H9 (cell line): ENCODE measurements at regions not wholly inside any gene's neighbourhood (a gene's known extent, or its start where the extent isn't known, plus 50 kb on each side); places are given as distances from the start of the nearest gene placed in this dataset.

Experiments
- DNase-seq: peaks from one replicate; pipeline ENCODE4 v3.0.0-alpha.2; 2017
- H2AFZ ChIP-seq: one replicate; pipeline ENCODE4 v1.6.1; 2013; ENCODE audit warnings: mild to moderate bottlenecking, low read length, control low read depth, moderate library complexity
- H2AK5ac ChIP-seq: 2 replicates; pipeline ENCODE4 v1.6.1; 2013; ENCODE audit warnings: low read length, control low read depth, mixed read lengths; ENCODE audit not compliant: insufficient read length
- H2BK120ac ChIP-seq: one replicate; pipeline ENCODE4 v1.6.1; 2013; ENCODE audit warnings: low read depth, mild to moderate bottlenecking, low read length, control low read depth, inconsistent platforms; ENCODE audit not compliant: poor library complexity, severe bottlenecking
- H2BK12ac ChIP-seq: 2 replicates; pipeline ENCODE4 v1.6.1; 2013; ENCODE audit warnings: low read length, control low read depth, mixed read lengths, low read depth; ENCODE audit not compliant: insufficient read length
- H2BK15ac ChIP-seq: 2 replicates; pipeline ENCODE4 v1.6.1; 2013; ENCODE audit warnings: low read depth, low read length, control low read depth
- H2BK20ac ChIP-seq: one replicate; pipeline ENCODE4 v1.6.1; 2013; ENCODE audit warnings: low read depth, mild to moderate bottlenecking, low read length, control low read depth, inconsistent platforms; ENCODE audit not compliant: poor library complexity, severe bottlenecking
- H2BK5ac ChIP-seq: 2 replicates; pipeline ENCODE4 v1.6.1; 2013; ENCODE audit warnings: low read length, control low read depth, mixed read lengths; ENCODE audit not compliant: insufficient read length
- H3K14ac ChIP-seq: 2 replicates; pipeline ENCODE4 v1.6.1; 2013; ENCODE audit warnings: low read length, control low read depth; ENCODE audit not compliant: insufficient read depth
- H3K18ac ChIP-seq: 2 replicates; pipeline ENCODE4 v1.6.1; 2013; ENCODE audit warnings: low read depth, mild to moderate bottlenecking, mixed read lengths, low read length, control low read depth; ENCODE audit not compliant: insufficient read length
- H3K23ac ChIP-seq: 2 replicates; pipeline ENCODE4 v1.6.1; 2013; ENCODE audit warnings: low read length, control low read depth, mixed read lengths, low read depth; ENCODE audit not compliant: insufficient read length
- H3K23me2 ChIP-seq: 2 replicates; pipeline ENCODE4 v1.6.1; 2013; ENCODE audit warnings: low read depth, mild to moderate bottlenecking, mixed read lengths, low read length, control low read depth; ENCODE audit not compliant: insufficient read length, poor library complexity, severe bottlenecking
- H3K27ac ChIP-seq: 2 replicates; pipeline ENCODE4 v1.5.1; 2013; ENCODE audit warnings: low read length, control low read depth, mixed read lengths, low read depth; ENCODE audit not compliant: insufficient read length
- H3K27me3 ChIP-seq: 2 replicates; pipeline ENCODE4 v1.6.1; 2013; ENCODE audit warnings: low read length, control low read depth, inconsistent platforms; ENCODE audit not compliant: insufficient read depth
- H3K4ac ChIP-seq: 2 replicates; pipeline ENCODE4 v1.6.1; 2013; ENCODE audit warnings: low read depth, mild to moderate bottlenecking, control low read depth, inconsistent platforms, low read length, moderate library complexity
- H3K4me1 ChIP-seq: 2 replicates; pipeline ENCODE4 v1.6.1; 2013; ENCODE audit warnings: low read length, control low read depth, inconsistent platforms; ENCODE audit not compliant: insufficient read depth
- H3K4me2 ChIP-seq: 2 replicates; pipeline ENCODE4 v1.6.1; 2013; ENCODE audit warnings: low read length, control low read depth, mixed read lengths; ENCODE audit not compliant: insufficient read length, insufficient read depth
- H3K56ac ChIP-seq: 2 replicates; pipeline ENCODE4 v1.6.1; 2013; ENCODE audit warnings: low read depth, mild to moderate bottlenecking, mixed read lengths, low read length, control low read depth; ENCODE audit not compliant: insufficient read length
- H3K79me1 ChIP-seq: 2 replicates; pipeline ENCODE4 v1.6.1; 2013; ENCODE audit warnings: low read depth, mild to moderate bottlenecking, moderate library complexity, low read length, control low read depth, inconsistent platforms; ENCODE audit not compliant: insufficient read depth, poor library complexity, severe bottlenecking
- H3K79me2 ChIP-seq: 2 replicates; pipeline ENCODE4 v1.6.1; 2013; ENCODE audit warnings: low read length, control low read depth, inconsistent platforms; ENCODE audit not compliant: insufficient read depth
- H3K9ac ChIP-seq: 2 replicates; pipeline ENCODE4 v1.6.1; 2013; ENCODE audit warnings: low read length, control low read depth, mixed read lengths; ENCODE audit not compliant: insufficient read length; ENCODE audit errors: extremely low read depth
- H3K9me3 ChIP-seq: one replicate; pipeline ENCODE4 v1.6.1; 2013; ENCODE audit warnings: low read depth, low read length, inconsistent platforms; ENCODE audit not compliant: control insufficient read depth
- H3T11ph ChIP-seq: one replicate; pipeline ENCODE4 v1.6.1; 2013; ENCODE audit warnings: mild to moderate bottlenecking, low read length, control low read depth, inconsistent platforms
- H4K20me1 ChIP-seq: one replicate; pipeline ENCODE4 v1.6.1; 2013; ENCODE audit not compliant: control insufficient read depth, insufficient read length, insufficient read depth
- H4K5ac ChIP-seq: 2 replicates; pipeline ENCODE4 v1.6.1; 2013; ENCODE audit warnings: low read depth, mild to moderate bottlenecking, mixed read lengths, low read length, control low read depth; ENCODE audit not compliant: insufficient read length
- H4K8ac ChIP-seq: replicated peaks from 2 replicates; pipeline ENCODE4 v1.6.1; 2013; ENCODE audit warnings: low read length, control low read depth, mixed read lengths, low read depth; ENCODE audit not compliant: insufficient read length
- H4K91ac ChIP-seq: 2 replicates; pipeline ENCODE4 v1.6.1; 2013; ENCODE audit warnings: low read depth, mild to moderate bottlenecking, moderate library complexity, mixed read lengths, low read length, control low read depth; ENCODE audit not compliant: insufficient read length
- H3K27ac Mint-ChIP-seq, 3 experiments: 2 replicates in 2 of 3; 3 replicates in 1 of 3; pipeline ENCODE4 v1.8.0; 2020 to 2021; ENCODE audit warnings: mixed read lengths in 3 of 3, mild to moderate bottlenecking in 1 of 3, moderate library complexity in 1 of 3
- H3K27me3 Mint-ChIP-seq: 2 replicates; pipeline ENCODE4 v1.8.0; 2021; ENCODE audit warnings: low read depth, mild to moderate bottlenecking, moderate library complexity, mixed read lengths
- H3K36me3 Mint-ChIP-seq, 3 experiments: 2 replicates in 2 of 3; 3 replicates in 1 of 3; pipeline ENCODE4 v1.8.0; 2020 to 2021; ENCODE audit warnings: low read depth in 3 of 3, mixed read lengths in 3 of 3; ENCODE audit not compliant: insufficient read depth in 1 of 3
- H3K4me1 Mint-ChIP-seq, 2 experiments: 2 replicates each; pipeline ENCODE4 v1.8.0; 2020; ENCODE audit warnings: mixed read lengths in 2 of 2
- H3K4me3 Mint-ChIP-seq, 2 experiments: 2 replicates in 1 of 2; 3 replicates in 1 of 2; pipeline ENCODE4 v1.8.0; 2020 to 2021; ENCODE audit warnings: mild to moderate bottlenecking in 2 of 2, mixed read lengths in 2 of 2, moderate library complexity in 1 of 2
- H3K9me3 Mint-ChIP-seq, 2 experiments: 2 replicates in 1 of 2; 3 replicates in 1 of 2; pipeline ENCODE4 v1.8.0; 2020; ENCODE audit warnings: mild to moderate bottlenecking in 2 of 2, mixed read lengths in 2 of 2, moderate library complexity in 1 of 2
- CTCF ChIP-seq: fragments of 200-600 bp; sonication (generic); conservative IDR thresholded peaks from 3 replicates; pipeline ENCODE4 v1.8.0; 2021; ENCODE audit warnings: antibody characterized with exemption, mild to moderate bottlenecking
- WGBS: extraction: QIAGEN DNeasy Blood & Tissue Kit; methylation state at CpG from one replicate; pipeline ENCODE4 v1.1.7; 2013; ENCODE audit warnings: missing lambda C conversion rate, low lambda C conversion rate, mixed read lengths; ENCODE audit not compliant: insufficient read length; ENCODE audit errors: extremely low coverage; 5-methylcytosine and 5-hydroxymethylcytosine counted together

GRCh38 chr1:199955235-199955634 lies 72.3 kb upstream of the NR5A2 start:
- Mint-ChIP-seq H3K4me1 (peaks cover 9 to 21% of the 10 kb centered on the region in 2 experiments), H3K4me3 (no peak overlapping the region), H3K27me3 (no peaks in the 10 kb centered on the region), H3K9me3 (peaks cover 0 to 2% of the 10 kb centered on the region in 2 experiments; a peak in 1 of 5 replicates), H3K27ac (no peak overlapping the region), H3K36me3 (no peaks in the 10 kb centered on the region; a peak in 1 of 7 replicates)
- Histone ChIP-seq H3K23me2 (no peaks in the 10 kb centered on the region), H3K79me2 (no peaks in the 10 kb centered on the region), H3K56ac (no peak overlapping the region), H2BK15ac (no peak overlapping the region), H2AK5ac (no peak overlapping the region), H3K9me3 (no peaks in the 10 kb centered on the region), H3K4ac (no peak overlapping the region), H4K20me1 (no peaks in the 10 kb centered on the region), H2BK20ac (no peak overlapping the region), H3K4me1 (no peaks in the 10 kb centered on the region), H4K8ac (no peak overlapping the region), H3K9ac (no peak overlapping the region), H3K23ac (no peak overlapping the region), H2BK5ac (no peak overlapping the region), H2AFZ (no peak overlapping the region), H3K27ac (no peak overlapping the region), H4K91ac (no peak overlapping the region), H3K4me2 (no peak overlapping the region), H3K27me3 (no peaks in the 10 kb centered on the region), H2BK120ac (no peak overlapping the region), H3K79me1 (no peaks in the 10 kb centered on the region), H3T11ph (no peak overlapping the region), H3K14ac (no peak overlapping the region), H3K18ac (no peak overlapping the region), H4K5ac (no peak overlapping the region), H2BK12ac (no peak overlapping the region)
- no peak for TF ChIP-seq CTCF
- WGBS = no CpG with 5 or more reads among the region's 4 CpGs
- no peak for DNase-seq
